ENCODE measurements at regions not wholly inside any gene's neighbourhood (a gene's known extent, or its start where the extent isn't known, plus 50 kb on each side); places are given as distances from the start of the nearest gene placed in this dataset.

DNA sequence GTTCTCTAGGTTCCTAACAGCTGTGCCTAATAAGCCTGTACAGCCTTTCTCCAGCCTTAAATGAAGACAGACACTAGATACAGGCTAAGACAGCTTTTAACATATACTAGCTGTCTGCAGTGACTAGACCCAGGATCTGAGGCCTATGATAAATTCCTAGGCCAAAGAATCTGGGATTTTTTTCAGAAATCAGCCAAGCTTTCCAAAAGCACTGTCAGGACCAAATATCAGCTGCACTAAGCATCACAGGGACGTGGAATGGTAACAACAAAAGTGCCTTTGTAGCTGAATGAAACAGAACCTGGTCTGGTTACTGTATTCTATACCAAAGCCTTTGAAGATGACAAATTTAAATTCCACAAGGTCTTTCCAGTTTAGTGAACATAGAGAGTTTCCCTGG is 77.9 kb upstream of the DOCK9 start:
- no peak for DNase-seq

DNA sequence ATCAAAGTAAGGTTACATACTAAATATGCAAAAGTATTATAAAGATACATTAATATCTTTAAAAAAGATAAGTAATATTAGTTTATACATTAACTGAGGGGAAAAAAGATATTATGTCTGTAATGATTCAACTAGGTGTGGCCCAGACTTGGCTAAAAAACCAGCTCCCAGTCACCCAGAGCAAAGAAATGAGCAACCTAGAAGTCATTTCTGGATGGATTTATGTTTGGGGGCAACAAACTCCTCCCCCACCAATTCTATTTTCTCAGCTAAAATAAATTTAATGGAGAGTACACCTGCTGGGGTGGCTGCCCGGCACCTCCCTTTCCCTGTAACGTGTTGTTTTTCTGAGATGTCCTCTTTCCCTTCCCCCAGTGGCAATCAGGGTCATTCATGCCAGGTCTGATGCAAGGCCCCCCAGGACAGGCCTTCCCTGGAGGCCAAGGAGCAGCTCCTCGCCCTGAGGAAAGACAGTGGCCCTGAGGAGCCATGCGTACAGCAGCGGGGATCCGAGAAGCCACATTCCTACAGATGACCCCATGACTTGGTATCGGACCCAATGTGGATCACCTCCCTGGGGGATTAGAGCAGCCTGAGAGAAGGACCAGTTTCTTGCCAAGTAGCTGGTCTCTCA is 78.6 kb upstream of the DOCK9 start:
- no peak for DNase-seq

DNA sequence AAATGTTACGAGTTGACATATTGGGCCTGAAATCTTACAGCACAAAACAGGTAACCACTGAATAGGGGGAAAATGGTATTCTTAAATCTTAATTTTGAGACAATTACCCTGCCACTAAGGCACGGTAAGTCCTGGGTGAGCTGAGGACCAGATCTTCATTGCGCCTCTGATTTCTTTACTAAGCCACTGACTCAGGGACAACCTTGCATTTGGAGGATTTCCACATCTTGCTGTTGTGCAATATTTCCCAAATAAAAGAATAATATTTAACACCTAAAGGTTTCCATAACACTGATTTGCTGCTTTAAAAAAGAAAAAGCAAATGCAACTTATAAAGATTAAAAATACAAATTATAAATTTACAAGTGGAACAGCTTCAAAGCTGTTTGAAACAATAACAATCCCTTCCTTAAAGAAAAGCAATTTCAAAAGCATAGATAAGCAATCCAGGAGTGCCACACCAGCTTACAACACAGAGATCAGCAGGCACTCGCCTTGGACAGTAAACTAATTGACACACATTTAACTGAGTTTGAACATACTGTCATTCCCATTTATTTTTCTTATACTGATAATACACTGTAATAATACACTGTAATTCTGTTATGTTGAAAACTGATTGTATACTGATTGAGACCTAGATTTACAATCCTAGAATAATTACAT is 79.6 kb upstream of the DOCK9 start:
- DNase-seq, result no peak

DNA sequence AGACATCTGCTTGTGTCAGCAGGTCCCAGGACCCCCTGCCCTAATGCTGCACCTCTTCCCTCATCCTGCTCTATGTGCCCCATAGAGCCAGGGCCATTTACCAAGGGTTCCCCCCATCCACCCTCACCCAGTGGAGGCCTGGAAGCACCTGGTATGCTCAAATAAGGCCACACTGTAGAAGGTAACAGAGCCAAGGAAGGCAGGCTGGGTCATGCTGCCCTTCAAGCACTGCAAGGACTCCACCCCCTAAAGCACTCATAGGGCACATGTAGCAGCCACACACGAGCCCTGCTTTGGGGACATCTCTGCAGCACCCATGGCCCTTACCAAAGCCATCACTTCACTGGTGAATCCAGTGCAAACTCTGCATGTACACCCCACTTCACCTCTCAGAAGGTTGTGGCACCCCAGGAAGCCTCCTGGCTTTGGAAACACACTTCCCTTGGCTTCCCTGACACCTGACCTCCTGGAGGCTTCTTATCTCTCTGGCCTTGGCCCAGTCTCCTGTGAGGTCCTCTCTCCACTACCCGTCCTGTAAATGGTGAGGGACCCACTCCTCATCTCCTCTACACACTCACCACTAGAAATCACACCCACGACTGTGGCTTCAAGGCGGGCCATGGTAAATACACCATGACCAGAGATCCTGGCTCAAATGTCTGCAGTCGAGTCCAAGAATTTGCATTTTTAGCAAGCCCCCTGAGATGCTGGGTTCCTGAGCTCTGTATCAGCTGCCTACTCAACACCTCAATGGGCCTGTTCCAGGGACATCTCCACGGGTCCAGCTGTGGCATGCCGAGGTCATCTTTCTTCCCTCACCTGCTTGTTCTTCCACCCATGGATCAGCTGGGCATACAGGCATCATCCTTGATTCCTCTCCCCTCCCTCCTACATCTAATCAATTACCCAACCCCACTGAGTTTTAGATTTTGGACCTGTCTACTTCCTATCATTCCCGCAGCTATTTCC is 80.9 kb upstream of the DOCK9 start:
- DNase-seq, result no peak

DNA sequence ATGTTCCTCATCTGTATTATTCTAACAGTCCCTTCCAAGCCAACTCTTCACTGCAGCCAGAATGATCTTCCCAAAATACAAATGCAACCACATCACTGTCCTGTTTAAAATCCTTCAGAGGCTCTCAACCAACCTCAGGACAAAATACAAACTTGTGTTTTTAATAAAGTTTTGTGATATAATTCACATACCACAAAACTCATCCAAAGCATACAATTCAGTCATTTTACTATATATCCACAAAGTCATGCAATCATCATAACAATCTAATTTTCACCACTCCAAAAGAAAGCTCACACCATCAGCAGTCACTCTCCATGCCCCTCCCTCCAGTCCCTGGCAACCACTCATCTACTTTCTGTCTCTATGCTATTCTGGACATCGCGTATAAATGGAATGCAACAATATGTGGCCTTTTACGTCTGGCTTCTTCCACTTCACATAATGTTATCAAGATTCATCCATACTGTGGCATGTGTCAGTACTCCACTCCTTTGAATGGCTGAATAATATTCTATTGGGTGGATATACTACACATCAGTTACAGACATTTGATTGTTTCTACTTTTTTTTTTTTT is 81.7 kb upstream of the DOCK9 start:
- no peak for DNase-seq

DNA sequence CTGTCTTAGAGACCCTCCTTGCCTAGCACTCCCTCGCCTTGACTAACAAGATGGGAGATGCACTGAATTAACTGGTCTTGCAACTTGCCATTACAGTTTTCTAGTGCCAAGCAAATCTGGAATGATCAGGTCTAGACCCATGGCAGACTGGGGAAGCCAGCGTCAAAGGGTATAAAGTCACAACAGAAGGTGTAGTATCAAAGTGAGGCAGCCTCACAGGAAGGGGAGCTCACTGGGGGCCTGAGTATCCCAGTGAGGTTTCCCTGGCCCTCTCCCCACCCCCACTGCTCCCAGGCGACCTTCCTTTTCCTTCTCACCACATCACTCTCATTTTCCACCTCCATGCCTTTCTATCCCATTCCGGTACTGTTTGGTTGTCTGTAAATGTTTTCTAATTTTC is 83.5 kb upstream of the DOCK9 start:
- no peak for DNase-seq

DNA sequence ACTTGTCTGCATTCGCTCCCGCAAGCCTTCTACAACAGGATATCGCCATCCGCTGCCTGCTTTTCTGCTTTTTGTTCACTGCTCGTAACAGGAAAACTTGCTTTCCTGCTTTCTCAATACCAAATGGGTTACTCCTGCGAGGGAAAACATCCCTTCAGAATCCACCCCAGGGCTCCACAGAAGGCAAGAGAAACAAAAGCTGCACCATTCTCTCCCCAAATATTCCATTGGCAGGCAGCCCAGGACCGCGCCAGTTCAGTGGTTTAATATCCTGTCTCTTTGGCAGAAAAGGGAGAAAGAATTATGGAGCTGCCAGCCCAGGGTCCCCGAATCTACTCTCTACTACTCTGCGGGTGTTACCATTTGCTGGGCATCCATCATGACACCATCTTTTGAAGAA is 84.7 kb upstream of the DOCK9 start:
- peak; percentile 47 for DNase-seq

DNA sequence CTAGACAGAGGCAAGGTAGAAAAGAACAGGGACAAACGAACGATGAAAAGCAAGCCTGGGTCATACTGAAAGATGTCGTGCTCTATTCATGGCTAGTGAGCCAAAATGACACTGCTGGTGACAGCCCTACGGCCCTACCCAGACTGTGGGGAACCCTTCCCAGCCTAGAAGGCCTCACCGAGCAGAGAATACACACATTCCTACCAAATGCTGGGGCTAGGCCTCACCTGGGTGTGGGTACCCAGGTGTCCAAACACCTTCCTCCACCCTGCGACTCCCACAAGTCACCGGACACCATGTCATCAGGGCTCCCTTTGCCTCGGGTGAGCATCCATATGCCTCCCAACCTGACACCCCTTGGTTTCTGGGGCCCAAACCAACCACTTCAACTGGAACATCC is 85.3 kb upstream of the DOCK9 start:
- DNase-seq, result no peak

DNA sequence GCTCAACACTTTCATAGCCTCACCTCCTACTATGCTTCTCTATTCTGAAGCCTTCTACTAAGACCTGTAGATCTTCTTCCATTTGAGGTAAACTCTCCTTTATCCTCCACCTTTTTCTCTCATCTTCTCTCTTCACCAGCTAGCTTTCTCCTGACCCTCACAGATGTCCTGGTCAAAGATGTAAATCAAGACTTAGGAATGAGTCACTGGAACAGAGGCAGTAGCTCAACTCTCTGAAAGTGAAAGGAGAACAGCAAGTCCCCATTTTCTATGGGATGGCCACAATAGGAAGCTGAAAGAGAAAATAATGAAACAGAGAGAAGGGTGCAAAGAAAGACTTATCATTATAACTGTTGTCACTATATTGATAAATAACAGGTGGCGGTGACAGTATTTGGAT is 86.1 kb upstream of the DOCK9 start:
- DNase-seq, result no peak

DNA sequence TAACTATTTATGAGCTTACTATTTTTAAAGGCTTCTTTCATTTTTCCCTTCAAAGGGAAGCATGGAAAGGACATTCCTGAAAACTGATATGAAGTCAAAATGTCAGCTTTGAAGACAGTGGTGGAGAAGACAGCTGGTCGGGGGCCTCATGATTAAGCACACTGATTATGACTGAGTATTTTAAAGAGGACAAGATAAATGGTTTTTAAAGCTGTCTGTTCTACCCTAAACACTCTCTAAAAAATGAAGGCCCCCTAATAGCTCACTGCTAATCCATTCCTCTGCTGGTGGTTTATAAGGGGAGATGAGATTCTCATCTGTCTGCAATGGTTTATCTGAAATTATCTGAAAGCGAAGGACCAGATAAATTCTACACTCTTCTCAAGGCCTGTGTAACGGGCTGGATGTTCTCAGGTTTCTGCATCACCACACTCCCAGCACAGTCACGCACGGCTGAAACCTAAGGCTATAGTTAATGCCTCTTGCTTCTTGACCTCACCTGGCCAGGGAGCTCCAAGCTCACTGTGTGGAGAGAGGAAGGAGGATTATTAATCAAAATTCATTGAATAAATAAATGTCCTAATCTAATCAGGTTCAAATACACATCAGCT is 86.9 kb upstream of the DOCK9 start:
- DNase-seq, result no peak

DNA sequence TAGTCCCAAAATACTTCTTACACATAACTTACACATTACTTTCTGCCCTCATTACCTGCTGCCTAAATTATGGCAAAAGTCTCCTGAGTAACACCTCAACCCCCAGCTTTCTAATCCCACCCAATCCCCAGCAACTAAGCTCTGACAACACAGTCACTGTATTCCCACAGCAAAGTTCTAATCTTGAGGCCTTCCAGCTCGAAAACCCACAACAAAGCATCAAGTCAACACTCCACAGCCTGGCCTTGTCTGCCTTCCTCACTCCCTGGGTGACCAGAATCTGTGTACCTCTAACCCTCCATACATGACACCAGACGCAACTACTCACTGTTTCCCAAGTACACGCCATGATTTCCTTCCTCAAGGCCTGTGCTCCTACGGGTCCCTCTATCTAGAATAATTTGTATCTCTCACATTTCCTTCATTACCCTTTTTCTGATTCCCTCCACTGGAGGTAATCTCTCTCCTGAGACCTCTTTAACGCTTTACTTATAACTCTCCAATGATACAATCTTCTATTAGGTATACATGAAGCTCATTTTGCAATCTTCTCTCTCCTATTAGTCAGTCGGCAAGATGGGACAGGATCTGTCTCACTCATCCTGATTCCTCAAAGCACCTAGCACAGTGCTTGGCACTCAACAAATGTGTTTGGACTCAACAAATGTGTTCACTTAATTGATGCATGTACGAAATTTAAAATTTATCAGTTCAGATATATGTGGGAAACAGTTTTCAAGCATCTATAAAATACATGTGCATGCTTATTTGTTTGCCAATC is 87.6 kb upstream of the DOCK9 start:
- no peak for DNase-seq

DNA sequence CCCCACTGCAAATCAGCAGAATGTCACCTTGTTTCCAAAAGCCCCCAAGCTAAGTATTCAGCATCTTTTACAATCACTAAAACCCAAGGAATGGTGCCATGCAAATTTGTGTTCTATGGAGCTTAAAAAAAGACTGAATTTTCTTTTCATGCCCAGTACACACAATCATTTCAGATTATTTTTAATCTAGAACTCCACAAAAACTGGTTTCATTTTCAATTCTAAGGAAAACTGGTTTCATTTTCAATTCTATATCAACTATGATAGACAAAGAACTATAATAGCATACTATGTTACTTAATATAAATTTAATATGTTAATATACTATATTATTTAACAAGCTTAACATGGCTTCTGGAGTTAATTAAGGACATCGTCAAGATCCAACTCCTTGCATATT is 88.4 kb upstream of the DOCK9 start:
- DNase-seq, result no peak

DNA sequence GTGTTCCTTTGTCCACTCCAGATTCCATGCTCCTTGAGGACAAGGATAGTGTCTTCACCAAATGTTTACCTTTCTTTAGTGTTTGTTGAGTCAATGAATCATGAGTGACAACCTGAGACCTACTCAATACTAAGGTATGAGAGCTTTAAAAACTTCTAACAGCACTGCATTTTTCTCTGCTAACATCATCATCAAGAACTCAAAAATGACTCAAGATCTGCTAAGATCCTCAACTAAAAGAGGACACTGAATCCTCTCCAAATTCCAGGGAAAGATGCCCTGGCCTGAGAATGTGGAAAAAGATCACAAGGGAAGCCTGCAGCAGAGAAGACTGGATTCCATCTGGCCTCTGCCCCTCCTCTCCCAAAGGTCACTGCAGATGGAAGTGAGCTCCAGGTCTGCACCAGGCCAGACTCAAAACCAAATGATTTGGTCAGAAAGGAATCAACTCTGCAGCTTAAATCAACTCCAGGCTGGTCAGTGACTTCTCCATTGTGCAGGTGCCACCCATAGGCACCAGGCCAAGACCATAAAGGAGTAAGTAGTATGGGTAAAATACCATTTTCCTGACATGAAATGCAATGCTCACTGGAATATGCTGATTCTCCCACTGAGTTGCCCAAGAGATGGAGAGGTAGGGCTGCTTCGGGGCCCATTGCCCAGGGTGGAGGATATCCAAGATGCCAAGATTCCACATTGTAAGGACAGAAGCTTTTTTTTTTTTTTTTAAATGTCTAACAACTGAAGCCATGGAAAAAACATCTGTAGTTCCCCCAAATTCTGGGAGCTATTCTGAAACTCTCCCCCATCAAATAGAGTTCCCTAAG is 89.5 kb upstream of the DOCK9 start:
- no peak for DNase-seq

DNA sequence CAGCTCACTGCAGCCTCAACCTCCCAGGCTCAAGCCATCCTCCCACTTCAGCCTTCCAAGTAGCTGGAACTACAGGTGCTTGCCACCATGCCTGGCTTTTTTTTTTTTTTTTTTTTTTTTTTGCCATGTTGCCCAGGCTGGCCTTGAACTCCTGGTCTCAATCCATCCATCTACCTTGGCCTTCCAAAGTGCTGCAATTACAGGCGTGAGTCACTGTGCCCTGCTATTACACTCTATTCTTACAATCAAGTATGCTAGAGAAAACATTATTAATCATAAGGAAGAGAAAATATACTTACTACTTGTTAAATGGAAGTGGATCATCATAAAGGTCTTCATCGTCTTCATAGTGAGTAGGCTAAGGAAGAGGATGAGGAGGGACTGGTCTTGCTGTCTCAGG is 93.3 kb upstream of the DOCK9 start:
- DNase-seq, result no peak

DNA sequence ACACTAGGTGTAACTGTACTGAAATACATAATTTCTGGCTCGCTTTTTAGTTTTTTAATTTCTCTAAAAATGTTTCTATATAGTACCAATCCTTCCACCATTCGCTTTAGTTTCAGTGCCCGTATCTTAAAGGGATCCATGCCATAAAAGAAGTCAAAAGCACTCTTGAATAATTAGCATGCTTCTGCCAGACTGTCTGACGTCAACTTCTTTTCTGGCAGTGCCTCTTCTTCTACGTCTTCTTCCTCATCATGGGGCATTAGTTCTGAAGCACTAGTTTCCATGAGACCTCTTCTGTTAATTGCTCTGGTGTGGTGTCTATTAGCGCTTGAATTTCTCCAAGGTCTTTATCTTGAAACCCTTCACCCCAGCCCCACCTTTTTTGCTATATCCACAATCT is 93.8 kb upstream of the DOCK9 start:
- no peak for DNase-seq

DNA sequence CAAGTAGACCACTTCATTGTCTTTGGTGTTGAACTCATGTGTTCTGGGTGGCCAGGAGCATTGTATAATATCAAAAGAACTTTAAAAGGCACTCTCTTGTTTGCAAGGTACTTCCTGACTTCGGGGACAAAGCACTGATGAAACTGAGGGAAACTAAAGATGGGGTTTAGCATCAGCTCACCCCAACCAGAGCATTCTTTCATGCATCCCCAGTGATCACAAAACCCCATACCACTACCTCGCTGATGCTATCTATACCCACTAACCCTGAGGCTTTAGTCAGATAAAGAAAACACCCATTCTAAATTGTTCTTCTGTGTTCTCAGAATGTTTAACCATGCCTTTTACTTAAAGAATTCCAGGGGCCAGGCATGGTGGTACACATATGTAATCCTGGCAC is 94.5 kb upstream of the DOCK9 start:
- no peak for DNase-seq

DNA sequence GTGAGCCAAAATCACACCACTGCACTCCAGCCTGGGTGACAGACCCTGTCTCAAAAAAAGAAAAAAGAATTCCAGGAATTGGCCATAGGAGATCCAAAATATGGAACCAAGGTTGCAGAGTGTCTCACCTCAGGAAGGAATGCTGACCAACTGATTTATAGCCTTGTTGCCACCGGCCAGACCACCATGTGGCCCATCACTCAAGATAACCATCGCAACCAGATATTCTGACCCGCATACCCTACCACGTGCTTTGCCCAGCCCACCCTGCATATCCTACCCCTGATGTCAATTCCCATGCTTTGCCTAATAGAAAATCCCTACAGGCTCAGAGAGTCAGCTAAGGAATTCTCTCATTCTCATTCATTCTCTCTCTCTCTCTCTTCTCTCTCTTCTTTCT is 95.1 kb upstream of the DOCK9 start:
- no peak for DNase-seq

DNA sequence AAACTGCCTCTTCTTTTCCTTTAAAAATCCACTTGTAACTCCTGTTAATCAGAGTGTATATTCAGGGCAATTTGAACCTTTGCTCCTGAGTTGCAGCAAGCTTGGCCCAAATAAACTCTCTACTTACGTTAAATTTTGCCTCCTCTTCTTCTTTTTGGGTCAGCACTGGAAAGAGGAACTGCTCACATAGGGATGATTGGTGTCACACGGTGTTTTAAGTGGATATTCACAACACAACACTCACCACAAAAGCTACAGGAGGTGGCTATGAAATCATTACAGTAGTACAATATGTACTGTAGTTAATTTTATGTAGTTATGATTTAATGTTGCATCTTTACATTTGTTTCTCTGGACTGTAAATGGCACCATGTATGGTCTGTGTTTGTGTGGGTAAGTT is 96.8 kb upstream of the DOCK9 start:
- DNase-seq, result no peak

DNA sequence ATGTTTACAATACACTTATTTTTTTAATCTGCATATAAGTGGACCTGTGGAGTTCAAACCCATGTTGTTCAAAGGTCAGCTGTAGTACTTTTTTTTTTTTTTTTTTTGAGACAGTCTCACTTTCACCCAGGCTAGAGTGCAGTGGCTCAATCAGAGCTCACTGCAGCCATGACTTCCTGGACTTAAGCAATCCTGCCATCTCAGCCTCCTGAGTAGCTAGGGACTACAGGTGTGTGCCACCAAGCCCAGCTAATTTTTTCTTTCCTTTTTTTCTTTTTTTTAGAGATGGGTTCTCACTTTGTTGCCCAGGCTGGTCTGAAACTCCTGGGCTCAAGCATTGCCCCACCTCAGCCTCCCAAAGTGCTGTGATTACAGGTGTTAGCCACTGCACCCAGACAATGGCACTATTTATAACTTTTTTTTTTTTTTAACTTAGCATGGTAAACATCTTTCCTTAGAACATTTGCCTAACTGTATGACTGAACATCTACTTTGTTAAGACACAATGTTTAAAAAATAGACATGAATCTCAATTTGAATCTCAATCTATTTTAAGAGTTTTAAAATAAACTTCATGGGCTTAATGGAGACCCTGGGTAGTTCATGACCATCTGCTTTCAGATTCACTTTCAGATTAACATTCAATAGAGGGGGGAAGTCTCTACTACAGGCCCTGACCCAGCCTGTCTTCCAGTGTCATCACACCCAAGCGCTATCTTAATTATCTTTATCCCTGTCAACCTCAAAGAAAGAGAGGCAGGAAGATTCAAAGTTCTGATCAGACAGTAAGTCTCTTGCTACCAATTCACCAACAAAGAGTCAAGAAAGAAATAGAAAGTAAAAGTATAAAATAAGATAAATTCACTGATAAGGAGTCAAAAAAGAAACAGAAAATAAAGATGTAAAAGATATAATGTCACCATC is 97.7 kb upstream of the DOCK9 start:
- no peak for DNase-seq
